GM21529 (cell line): ENCODE measurements at regions not wholly inside any gene's neighbourhood (a gene's known extent, or its start where the extent isn't known, plus 50 kb on each side); places are given as distances from the start of the nearest gene placed in this dataset.
"Not testable (repeated sequence)": the region's sequence is repeated elsewhere in the genome, so short reads cannot be mapped to it uniquely, and the experiment has no call there.

Experiments used
- ATAC-seq: cut with Tn5 transposase; IDR thresholded peaks from one replicate; pipeline ENCODE4 v1.9.1; 2021; ENCODE audit not compliant: unreplicated experiment

DNA sequence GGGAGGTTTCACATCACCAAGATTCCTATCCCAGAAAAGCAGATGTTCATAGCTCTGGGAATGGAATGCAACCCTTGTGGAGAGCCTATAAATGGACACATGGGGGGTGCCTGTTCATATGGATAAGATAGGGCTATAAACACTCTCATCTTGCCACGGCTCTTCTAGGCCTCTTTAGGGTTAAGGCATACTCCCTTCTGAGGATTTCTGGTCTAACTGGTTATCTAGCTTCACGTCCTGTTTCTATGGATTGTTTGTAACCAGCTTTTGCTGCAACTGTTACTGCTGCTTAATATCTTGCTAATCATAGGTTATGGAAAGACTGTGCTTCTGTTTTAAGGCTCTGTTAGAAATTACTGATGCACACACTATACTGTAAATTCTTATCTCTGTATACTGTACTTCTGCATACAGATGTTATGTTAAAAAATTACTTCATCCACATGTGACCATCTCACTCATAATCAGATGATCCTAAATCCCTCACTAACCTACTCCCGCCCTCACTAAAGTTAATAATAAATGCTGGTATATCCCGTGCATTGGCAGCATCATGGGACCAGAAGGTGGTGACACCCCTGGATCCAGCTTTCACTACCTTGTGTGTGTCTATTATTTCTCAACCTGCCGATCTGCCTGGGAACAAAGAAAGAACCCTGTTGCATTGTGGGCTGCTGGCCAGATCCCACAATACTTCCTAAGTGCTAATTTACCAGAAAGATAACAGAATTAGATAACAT lies 68.7 kb downstream of the PRKAB2 start:
- ATAC-seq: not testable (repeated sequence)

- no peak for ATAC-seq
These were observed 73.1 kb downstream of the PRKAB2 start for GRCh38 chr1:147099192-147099591.

- ATAC-seq: not testable (repeated sequence)
These were observed 73.8 kb downstream of the PRKAB2 start for GRCh38 chr1:147098338-147098973.

DNA sequence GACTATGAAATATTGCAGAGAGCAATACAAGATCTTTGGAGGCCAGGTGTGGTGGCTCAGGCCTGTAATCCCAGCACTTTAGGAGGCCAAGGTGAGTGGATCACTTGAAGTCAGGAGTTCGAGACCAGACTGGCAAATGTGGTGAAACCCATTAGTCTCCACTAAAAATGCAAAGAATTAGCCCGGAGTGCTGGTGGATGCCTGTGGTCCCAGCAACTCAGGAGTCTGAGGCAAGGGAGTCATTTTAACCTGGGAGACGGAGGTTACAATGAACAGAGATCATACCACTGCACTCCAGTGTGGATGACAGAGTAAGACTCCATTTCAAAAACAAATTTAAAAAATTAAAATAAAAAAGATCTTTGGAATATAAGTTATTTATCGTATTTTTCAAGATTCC lies 76.6 kb downstream of the PRKAB2 start:
- no peak for ATAC-seq

- no peak for ATAC-seq
These were observed 80.5 kb downstream of the PRKAB2 start for GRCh38 chr1:147091801-147092200.

DNA sequence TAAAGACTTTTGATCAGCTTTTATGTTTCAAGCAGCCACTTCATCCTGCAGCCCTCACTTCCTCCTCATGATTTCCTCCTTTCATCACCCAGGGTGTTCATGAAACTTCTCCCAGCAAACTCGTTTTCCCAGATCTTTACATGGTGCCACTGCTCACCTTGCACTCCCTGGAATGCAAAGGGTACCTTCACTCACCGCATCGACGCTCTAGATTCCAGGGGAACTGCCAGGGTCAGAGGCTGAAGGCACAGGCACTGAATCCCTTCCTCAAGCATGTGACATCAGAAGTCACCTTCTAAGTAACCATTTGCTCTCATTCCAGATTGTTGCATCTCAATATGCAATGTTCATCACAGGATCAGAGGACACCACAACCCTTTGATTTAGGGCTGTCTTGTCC lies 82.8 kb downstream of the PRKAB2 start:
- ATAC-seq: no peak

DNA sequence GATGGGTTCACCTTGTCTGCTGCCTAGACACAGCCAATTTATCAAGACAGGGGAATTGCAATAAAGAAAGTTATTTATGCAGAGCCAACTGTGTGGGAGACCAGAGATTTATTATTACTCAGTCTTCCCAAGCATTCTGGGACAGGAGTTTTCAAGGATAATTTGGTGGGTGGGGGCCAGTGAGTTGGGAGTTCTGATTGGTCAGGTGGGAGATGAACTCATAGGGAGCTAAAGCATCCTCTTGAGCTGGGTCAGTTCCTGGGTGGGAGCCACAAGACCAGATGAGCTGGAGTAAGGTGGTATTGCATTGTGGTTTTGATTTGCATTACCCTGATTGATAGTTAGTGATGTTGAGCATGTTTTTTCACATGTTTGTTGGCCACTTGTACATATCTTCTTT lies 86.1 kb downstream of the PRKAB2 start:
- no peak for ATAC-seq

DNA sequence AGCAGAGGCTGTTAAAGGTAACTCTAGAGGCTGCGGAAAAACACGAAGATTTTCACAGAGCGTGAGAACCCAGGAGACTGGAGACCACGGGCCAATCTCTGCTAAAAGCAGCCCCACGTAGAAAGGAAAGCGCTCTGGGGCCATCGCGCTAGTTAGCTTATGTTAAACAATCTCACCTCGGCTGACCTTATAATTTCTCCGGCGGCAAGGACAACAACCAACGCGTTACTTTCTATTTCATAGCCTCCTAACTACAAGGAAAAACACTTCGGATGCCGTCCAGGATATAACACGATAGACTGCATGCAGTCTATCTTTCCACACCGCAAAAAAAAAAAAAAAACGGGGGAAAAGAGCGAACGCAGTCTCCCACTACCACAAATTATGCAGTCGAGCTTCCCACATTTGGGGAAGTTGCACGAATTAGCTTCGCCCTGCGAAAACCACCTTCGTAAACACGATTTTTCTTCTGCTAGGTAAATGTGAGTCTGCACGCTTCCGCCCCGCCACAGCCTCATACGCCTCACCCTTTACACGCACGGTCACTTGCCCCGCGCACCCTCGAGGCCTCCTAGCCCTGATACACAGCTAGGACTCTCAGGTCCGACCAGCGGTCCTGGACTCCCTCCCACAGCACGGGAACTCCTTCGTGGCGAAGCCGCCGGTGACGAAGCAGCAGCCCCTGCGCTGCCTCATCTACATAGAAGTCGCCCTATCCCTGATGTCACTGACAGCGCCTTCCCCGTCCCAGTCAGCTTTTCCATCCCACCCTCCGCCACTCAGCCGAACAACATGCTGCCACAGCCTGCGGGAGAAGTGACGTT lies 87.8 kb downstream of the PRKAB2 start:
- ATAC-seq: peak; percentile 64

- no peak for ATAC-seq
These were observed 88.4 kb downstream of the PRKAB2 start for GRCh38 chr1:147083919-147084272.

DNA sequence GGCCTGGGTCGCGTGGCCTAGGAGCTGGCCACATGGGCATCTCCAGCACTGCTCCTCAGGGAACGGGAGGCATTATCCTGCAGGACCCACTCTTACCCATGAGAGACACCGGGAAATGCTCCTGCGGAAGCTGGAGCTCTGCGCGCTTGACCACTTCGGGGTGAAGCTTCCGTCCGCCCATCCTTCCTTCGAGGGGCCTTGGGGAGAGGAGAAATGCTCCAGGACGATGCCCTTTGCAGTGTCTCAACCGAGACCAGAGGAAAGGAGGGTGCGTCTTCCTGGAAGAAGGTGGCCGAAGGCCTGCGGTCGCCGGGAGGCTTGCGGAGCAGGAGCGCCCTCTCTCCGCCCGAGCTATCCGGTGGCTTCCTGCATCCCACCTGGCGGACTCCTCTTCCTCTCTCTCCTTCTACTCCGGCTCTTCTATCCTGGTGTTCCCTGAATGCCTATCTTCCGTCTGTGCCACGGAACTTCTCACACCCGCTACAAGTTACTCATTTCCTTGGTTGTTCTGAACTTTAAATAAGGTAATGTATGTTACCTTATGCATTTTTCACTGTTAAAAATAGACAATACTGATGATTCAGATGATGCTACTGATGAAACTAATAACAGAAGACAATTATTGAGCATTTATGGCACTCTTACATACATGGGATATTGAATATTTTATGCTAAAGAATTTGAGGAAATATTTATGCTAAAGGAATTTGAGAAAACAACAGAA lies 91.4 kb downstream of the PRKAB2 start:
- no peak for ATAC-seq

DNA sequence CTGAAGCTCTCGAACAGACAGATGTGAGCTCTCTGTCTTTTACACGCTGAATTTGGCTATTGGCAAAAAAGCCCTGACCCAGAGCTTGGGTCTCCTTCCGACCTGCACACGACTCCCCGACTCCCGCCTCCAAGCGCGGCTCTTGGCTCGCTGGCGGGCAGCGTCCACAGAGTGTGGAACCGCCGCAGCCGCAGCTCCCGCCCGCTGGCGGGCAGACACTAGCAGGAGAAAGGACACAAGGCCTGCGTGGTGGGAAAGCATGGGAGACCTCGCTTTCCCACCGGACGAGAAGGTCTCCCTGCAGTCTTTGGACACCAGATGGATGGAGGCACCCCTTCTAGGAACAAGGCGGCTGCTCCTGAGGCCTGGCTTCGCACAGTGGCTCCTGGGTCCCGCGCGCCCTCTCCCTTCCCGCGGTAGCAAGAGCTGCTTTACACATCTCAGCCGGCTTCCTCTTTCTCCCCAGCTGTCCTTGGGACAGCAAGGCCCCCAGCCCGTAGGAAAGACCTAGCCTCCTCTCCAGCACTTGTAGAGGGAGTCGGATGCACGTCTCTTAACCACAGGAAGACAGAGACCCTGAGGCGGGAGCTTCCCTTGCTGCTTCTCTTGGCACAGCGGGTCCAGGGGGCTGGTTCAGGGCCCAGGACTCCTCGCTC lies 92.1 kb downstream of the PRKAB2 start:
- ATAC-seq: no peak

GRCh38 chr1:147079400-147080005 lies 92.8 kb downstream of the PRKAB2 start:
- no peak for ATAC-seq

DNA sequence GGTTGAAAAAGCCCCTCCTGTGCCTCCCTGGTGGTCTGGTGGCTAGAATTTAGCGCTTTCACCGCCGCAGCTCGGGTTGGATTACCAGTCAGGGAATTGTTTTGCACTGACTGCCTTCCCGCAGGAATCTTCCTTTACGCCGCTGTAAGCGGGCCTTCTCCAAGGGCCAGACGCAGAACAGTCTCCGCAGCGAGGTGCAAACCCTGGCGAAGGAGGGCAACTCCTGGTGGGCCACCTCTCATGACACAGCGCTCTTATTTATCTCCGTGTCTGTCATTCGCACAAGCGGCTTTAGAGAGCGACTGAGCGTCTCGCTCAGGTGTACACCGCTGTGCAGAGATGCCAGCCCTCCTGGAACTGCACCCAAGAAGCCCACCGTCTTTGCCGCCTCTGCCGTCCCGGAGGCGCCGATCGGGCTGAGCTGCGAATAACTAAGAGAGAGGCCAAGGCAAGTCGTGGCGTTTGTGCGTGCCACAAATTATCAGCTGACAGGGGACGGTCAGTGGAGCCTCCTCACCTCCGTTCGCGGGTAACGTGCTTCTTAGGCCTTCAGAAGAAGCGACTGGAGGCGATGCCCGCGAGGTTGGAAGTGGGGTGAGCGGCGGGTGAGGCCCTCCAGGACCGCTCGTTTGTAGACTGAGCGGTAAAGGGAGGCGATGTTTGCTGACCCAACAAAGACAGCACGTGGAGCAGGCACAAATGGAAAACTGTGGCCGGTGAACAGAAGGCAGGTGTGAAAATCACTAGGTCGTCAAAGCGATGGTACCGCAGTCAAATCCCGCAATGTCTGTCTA lies 93.5 kb downstream of the PRKAB2 start:
- ATAC-seq: no peak

- ATAC-seq: no peak
These were observed 94.2 kb downstream of the PRKAB2 start for GRCh38 chr1:147077936-147078605.

- ATAC-seq: no peak
These were observed 94.7 kb downstream of the PRKAB2 start for GRCh38 chr1:147077523-147077922.

DNA sequence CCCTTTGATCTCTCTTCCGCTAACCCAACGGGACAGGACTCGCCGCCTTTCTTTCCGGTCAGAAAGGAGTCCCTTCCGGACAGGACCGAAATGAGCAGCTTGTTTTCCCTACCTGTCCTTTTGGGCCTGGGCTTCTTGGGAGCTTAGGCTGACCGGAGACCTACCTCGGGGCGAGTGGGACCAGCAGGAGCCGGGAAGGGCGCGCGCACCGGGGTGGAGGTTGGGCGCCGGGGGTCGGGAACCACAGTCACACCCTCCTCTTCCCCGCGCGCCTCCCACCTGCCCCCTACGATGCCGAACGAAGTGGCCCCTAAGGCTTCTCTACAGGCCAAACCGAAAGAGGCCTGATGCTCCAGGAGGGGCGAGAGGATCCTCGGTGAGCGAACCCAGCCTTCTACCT lies 95.2 kb downstream of the PRKAB2 start:
- ATAC-seq: no peak

DNA sequence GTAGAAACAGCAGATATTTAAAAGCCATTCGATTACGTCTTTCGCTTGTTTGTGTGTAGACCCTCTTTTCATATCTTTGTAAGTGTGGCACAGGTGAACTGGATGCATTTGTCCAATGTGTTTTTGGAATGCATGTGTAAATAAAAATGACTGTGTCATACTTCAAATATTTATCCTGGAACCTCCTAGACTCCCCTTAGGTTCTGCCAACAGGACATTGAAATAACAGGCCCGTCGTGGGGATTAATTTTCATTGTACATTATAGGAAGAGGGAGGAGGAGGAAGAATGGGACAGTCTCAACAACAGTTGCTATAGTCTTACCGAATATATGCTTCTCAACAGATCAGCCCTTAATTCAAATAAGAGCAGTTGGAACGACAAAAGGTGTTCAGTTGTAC lies 95.8 kb downstream of the PRKAB2 start:
- ATAC-seq: no peak

DNA sequence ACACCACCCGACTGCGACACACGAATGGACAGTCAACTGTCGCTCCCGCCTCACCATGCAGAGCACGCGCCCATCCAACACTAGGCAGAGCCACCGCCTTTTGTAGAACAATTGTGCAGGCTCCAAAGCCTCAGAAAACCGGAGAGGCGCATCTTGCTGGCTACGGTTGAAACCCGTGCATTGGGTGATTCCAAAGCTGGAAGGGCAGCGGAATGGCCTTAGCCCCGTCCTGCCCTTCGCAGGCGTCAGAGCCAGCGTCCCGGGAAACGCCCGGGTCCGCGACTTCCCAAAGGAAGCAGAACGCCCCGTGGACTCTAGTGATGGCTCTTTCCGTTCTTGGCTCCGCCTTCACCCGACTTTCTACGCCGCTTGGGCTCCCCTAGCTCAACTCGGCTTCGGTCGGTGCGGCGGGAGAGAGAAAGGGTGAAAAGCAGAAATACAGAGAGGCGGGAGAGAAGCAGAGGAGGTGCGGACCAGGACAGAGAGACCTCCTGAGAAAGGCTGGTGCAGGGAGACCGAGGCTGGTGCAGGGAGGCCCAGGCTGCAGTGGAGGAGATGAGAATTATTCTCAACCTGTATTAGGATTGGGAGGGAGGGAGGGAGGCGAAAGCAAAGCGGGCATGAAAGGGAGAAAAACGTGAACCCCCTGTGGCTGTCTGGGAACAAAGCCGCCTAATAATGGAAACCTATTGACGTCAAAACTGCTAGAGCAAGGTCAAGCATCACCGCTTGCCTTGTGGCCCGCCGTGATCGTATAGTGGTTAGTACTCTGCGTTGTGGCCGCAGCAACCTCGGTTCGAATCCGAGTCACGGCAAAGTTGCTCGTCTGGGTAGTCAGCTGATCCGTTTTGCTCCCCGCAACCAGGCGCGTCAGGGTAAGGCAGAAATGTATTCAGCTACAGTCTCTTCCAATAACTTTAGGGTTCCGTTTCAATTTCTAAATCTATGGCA lies 99.5 kb downstream of the PRKAB2 start:
- no peak for ATAC-seq
